ENCODE measurements at regions not wholly inside any gene's neighbourhood (a gene's known extent, or its start where the extent isn't known, plus 50 kb on each side); places are given as distances from the start of the nearest gene placed in this dataset.

GRCh38 chr18:70522183-70522680, 233.4 kb downstream of the SOCS6 start:
- DNase-seq (ENCODE audit: low read depth, low spot score), result no peak

GRCh38 chr18:70520867-70521266, 232.0 kb downstream of the SOCS6 start:
- no peak for DNase-seq (ENCODE audit: low read depth, low spot score)

GRCh38 chr18:70513502-70514171, 224.8 kb downstream of the SOCS6 start:
- no peak for DNase-seq (ENCODE audit: low read depth, low spot score)

GRCh38 chr18:70507970-70508369, 219.1 kb downstream of the SOCS6 start:
- no peak for DNase-seq (ENCODE audit: low read depth, low spot score)

GRCh38 chr18:70506511-70506910, 217.7 kb downstream of the SOCS6 start:
- DNase-seq (ENCODE audit: low read depth, low spot score), result no peak

GRCh38 chr18:70503060-70503459, 214.2 kb downstream of the SOCS6 start:
- no peak for DNase-seq (ENCODE audit: low read depth, low spot score)

GRCh38 chr18:70501358-70501757, 212.5 kb downstream of the SOCS6 start:
- no peak for DNase-seq (ENCODE audit: low read depth, low spot score)

- DNase-seq (ENCODE audit: low read depth, low spot score), result no peak
Observed at GRCh38 chr18:70500748-70501147, 211.9 kb downstream of the SOCS6 start.

- DNase-seq (ENCODE audit: low read depth, low spot score), result peak; percentile 73
Observed at GRCh38 chr18:70499218-70499691, 210.4 kb downstream of the SOCS6 start.

- no peak for DNase-seq (ENCODE audit: low read depth, low spot score)
Observed at GRCh38 chr18:70496353-70497294, 207.8 kb downstream of the SOCS6 start.

- DNase-seq (ENCODE audit: low read depth, low spot score), result no peak
Observed at GRCh38 chr18:70494524-70494923, 205.7 kb downstream of the SOCS6 start.

- no peak for DNase-seq (ENCODE audit: low read depth, low spot score)
Observed at GRCh38 chr18:70493461-70493860, 204.6 kb downstream of the SOCS6 start.

- peak; percentile 20 for DNase-seq (ENCODE audit: low read depth, low spot score)
Observed at GRCh38 chr18:70491734-70492348, 203.0 kb downstream of the SOCS6 start.

GRCh38 chr18:70489986-70490933, 201.4 kb downstream of the SOCS6 start:
- DNase-seq (ENCODE audit: low read depth, low spot score), result peak; percentile 34

GRCh38 chr18:70489571-70489970, 200.7 kb downstream of the SOCS6 start:
- no peak for DNase-seq (ENCODE audit: low read depth, low spot score)

GRCh38 chr18:70469916-70470315, 181.1 kb downstream of the SOCS6 start:
- no peak for DNase-seq (ENCODE audit: low read depth, low spot score)

- DNase-seq (ENCODE audit: low read depth, low spot score), result no peak
Observed at GRCh38 chr18:70468861-70469547, 180.2 kb downstream of the SOCS6 start.

GRCh38 chr18:70464343-70465114, 175.7 kb downstream of the SOCS6 start:
- peak; percentile 56 for DNase-seq (ENCODE audit: low read depth, low spot score)

GRCh38 chr18:70463085-70463484, 174.2 kb downstream of the SOCS6 start:
- DNase-seq (ENCODE audit: low read depth, low spot score), result no peak

GRCh38 chr18:70462078-70462439, 173.2 kb downstream of the SOCS6 start:
- no peak for DNase-seq (ENCODE audit: low read depth, low spot score)

All from ELF-1 (cell line).